Fibroblast of peridontal ligament (primary cell): ENCODE measurements at regions not wholly inside any gene's neighbourhood (a gene's known extent, or its start where the extent isn't known, plus 50 kb on each side); places are given as distances from the start of the nearest gene placed in this dataset.
"Not testable (repeated sequence)": the region's sequence is repeated elsewhere in the genome, so short reads cannot be mapped to it uniquely, and the experiment has no call there.

Source experiments
- DNase-seq: peaks from one replicate; pipeline ENCODE4 v3.0.0-alpha.2; 2010; ENCODE audit errors: extremely low read depth

GRCh38 chr3:33956776-33957175 is 158.3 kb downstream of the PDCD6IP start:
- no peak for DNase-seq

DNA sequence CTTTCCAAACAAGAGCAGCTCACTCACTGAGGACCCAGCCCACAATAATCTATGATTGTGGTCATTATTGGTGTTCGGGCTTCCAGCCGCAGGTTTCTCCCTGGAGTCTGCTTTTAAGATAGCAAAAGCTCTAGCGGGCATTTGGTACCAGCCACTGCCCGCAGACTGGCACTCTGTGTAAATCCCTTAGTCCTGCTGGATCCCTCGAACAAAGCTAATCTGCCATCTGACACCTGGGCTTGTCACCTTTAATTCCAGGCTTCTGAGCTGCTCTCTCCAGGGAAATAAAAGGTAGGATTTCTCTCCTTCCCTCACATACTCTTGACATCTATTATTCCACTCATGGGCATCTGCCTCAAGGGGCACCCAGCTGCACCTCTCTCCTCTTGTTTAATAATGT is 158.7 kb downstream of the PDCD6IP start:
- DNase-seq = no peak

DNA sequence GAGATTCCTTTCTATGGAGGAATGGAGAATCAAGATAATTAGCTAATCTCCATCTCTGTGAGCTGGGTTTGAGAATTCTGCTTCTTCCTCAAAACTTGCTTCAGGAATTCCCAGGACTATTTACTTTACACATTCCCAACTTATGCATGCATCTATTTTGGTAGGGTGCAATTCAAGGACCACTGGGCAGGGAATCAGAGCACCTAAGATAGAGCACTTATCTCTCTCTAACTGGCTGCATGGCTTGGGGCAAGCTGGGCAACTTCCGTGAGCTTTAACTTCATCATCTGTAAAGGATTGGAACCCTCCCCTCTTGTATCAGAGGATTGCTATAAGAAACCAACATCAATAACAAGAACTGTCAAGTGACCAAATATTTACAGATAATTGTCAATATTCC is 160.2 kb downstream of the PDCD6IP start:
- DNase-seq = no peak

GRCh38 chr3:33962396-33962795 is 164.0 kb downstream of the PDCD6IP start:
- no peak for DNase-seq

- DNase-seq = not testable (repeated sequence)
These were observed 171.8 kb downstream of the PDCD6IP start for GRCh38 chr3:33970180-33970579.

DNA sequence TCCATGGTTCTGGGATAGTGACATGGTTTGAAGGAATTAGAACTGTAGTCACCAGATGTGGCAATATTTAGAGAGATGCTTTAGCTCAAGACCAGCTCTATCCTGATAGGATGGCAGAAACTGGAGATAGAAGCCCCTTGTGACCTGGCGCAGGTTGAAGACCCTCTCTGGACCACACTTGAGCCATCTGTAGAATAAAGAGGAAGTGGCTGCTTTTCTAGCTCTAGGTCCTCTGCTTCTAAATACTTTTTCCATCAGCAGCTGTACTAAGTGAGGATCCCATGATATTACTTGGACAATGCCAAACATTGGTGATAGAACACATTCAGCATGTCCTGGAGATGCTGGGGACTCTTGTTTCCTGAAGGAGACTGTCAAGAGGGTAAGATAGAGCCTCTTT is 172.6 kb downstream of the PDCD6IP start:
- DNase-seq = no peak

- DNase-seq = no peak
These were observed 177.0 kb downstream of the PDCD6IP start for GRCh38 chr3:33975463-33975862.

GRCh38 chr3:33977227-33977626 is 178.8 kb downstream of the PDCD6IP start:
- no peak for DNase-seq

- peak; percentile 76 for DNase-seq
These were observed 181.8 kb downstream of the PDCD6IP start for GRCh38 chr3:33980252-33980651.

DNA sequence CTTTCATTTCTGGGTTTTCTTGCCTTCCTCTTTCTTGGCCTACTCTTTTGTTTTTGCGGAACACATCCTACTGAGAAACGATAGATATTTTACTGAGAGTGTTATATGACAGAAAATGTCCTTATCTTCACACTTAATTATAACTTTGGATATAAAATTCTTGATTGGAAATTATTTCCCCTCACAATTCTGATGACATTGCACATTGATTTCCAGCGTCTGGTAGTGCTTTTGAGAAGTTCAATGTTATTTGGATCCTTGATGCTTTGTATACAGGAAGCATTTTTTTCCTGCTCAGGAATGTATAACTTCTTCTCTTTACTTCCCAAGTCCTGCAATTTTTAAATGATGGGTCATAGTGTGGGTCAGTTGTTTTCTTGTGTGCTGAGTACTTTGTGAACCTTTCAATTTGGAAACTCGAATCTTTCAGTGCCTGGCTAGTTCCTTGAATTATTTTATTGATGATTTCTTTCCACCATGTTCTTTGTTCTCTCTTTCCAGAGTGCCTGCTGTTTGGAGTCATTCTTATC is 183.9 kb downstream of the PDCD6IP start:
- peak; percentile 65 for DNase-seq

DNA sequence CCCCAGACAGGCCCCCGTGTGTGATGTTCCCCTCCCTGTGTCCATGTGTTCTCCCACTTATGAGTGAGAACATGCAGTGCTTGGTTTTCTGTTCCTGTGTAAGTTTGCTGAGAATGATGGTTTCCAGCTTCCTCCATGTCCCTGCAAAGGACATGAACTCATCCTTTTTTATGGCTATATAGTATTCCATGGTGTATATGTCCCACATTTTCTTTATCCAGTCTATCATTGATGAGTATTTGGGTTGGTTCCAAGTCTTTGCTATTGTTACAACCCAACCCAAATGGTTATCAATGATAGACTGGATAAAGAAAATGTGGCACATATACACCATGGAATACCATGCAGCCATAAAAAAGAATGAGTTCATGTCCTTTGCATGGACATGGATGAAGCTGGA is 184.5 kb downstream of the PDCD6IP start:
- DNase-seq = not testable (repeated sequence)

DNA sequence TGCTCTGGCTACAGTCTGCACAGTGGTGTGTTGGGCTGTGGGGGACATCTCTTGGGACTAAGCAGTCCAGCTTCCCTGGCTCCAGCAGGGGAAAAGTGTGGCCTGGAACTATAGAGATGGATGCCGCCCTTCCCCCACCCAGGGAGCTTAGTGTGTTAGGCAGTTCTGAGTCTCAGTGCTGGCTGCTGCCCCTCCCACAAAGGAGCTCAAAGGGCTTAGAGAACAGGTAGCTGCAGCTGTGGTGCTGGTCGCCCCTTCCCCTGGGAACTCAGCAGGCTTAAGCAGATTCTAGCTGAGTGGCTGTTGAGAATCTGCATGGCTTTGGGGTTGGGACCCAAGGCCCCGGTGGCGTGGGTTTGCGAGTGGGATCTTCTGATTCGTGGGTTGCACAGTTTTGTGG is 190.8 kb downstream of the PDCD6IP start:
- DNase-seq = no peak

- DNase-seq = no peak
These were observed 193.2 kb downstream of the PDCD6IP start for GRCh38 chr3:33991673-33992072.

GRCh38 chr3:33993631-33994030 is 195.2 kb downstream of the PDCD6IP start:
- no peak for DNase-seq

DNA sequence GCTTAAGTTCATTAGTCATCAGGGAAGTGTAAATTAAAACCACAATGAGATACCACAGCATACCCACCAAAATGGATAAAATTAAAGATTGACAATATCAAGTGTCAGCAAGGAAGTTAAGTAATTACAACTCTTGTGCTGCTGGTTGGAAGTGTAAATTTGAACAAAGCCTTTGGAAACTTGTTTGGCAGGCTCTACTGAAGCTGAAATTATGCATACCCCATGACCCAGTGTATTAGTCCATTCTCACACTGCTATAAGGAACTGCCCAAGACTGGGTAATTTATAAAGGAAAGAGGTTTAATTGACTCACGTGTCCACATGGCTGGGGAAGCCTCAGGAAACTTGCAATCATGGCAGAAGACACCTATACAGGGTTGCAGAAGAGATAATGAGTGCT is 196.1 kb downstream of the PDCD6IP start:
- no peak for DNase-seq

GRCh38 chr3:34000301-34000700 is 201.9 kb downstream of the PDCD6IP start:
- DNase-seq = no peak

- no peak for DNase-seq
These were observed 202.6 kb downstream of the PDCD6IP start for GRCh38 chr3:34001022-34001421.

GRCh38 chr3:34001990-34002389 is 203.6 kb downstream of the PDCD6IP start:
- no peak for DNase-seq

- no peak for DNase-seq
These were observed 204.2 kb downstream of the PDCD6IP start for GRCh38 chr3:34002569-34003100.

- peak; percentile 50 for DNase-seq
These were observed 207.5 kb downstream of the PDCD6IP start for GRCh38 chr3:34005886-34006285.

DNA sequence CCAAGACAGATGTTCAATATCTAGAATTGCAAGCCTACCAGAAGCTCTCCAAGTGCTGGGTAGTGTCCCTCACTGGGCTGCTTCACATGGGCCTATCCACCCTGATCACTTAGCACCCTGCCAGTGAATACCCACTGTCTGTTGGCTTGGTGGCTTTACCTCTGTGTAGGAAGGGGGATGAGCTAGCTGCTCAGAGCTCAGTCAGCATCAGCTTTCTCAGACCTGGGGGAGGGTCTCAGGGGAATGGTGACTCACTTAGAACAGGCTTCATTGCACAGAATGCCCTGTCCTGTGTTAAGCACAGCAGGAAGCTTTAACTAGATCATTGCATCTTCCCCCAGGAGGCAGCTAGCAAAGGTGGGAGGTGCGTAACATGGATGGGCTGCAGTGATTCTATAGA is 209.8 kb downstream of the PDCD6IP start:
- DNase-seq = peak; percentile 58

DNA sequence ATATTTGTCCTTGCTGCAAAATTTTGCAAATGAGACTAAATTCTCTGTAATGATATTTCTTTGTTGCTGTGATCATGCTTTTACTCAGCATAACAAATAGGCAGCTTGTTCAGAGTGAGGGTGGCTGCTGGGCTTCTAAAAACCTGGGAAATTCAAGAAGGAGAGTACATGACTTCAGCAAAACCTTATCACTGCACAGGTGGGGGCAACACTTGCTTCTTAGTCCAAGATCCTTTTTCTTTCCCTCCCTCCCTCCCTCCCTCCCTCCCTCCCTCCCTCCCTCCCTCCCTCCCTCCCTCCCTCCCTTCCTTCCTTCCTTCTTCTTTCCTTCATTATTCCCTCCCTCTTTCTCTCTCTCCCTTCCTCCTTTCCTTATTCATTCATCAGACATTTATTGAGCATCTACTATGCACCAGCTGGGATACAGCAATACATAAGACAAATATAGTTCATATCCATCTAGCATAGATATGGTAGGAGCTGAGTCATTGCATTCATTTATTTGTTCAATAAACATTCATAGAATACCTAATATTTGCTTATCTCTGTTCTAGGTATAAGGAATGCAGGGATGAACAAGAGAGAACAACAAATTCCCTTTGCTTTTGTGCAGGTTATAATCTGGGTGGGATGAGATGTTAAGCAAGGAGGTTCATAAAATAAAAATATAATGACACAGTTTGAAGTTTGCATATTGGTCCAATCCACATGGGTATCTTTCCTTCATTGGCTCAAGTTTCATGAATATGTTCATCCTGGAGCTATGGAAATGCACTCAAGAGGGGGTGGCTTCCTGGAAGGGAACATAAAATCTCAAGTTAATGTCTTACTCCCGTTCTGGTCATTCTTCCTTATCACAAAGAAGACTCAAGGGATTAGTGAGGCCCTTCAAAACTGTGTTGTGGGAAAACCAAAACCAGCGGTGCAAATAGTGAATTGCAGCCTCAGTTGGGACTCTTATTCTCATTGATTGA is 210.7 kb downstream of the PDCD6IP start:
- DNase-seq = no peak
